SIG-M5 treated with dmso at 0.1 percent for 504 hours (cell line): ENCODE measurements at regions not wholly inside any gene's neighbourhood (a gene's known extent, or its start where the extent isn't known, plus 50 kb on each side); places are given as distances from the start of the nearest gene placed in this dataset.
"Not testable (repeated sequence)": the region's sequence is repeated elsewhere in the genome, so short reads cannot be mapped to it uniquely, and the experiment has no call there.

Experiments
- DNase-seq: peaks from one replicate; lab custom pipeline; 2025; ENCODE audit not compliant: unreplicated experiment; lab: John Stamatoyannopoulos, UW

DNA sequence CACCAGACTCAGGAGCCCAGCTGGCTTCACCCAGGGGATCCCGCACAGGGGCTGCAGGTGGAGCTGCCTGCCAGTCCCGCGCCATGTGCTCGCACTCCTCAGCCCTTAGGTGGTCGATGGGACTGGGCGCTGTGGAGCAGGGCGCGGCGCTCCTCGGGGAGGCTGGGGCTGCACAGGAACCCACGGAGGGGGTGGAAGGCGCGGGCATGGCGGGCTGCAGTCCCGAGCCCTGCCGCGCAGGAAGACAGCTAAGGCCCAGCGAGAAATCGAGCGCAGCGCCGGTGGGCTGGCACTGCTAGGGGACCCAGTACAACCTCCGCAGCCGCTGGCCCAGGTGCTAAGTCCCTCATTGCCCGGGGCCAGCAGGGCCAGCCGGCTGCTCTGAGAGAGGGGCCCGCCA is 202.9 kb downstream of the SPANXN4 start:
- DNase-seq = not testable (repeated sequence)

DNA sequence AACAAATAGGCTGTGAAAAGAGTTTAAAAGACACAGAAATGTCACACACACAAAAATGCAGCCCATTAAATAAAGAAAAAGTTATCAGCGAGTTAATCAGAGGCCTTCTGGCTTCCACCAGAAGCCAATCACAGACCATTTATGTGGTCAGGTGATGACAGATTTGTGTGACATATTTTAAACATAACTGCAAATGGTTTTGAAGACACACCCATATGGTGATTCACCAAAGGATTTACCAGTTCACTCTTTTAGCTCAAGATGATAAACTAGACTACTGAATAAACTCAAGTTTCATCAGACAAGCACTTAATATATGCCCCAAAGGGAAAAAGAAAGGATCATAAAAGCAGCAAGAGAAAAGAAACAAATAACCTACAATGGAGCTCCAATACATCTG is 181.2 kb downstream of the SPANXN4 start:
- DNase-seq = no peak

DNA sequence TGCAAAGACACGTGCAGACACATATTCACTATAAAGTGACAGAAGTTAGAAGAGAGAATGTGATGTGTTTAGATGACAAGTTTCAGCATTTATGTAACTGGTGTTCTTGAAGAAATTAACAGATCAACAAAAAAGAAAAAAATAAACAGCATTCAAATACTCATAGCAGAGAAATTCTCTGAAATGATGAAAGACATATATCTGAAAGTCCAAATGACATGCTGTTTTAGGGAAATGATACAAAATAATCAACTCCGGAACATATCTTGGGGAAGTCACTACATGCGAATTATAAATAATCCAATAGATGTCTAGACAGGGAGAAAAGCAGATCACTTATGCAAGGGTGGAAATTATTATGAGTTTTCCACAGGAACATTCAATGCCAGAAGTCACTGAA is 146.0 kb downstream of the SPANXN4 start:
- no peak for DNase-seq

DNA sequence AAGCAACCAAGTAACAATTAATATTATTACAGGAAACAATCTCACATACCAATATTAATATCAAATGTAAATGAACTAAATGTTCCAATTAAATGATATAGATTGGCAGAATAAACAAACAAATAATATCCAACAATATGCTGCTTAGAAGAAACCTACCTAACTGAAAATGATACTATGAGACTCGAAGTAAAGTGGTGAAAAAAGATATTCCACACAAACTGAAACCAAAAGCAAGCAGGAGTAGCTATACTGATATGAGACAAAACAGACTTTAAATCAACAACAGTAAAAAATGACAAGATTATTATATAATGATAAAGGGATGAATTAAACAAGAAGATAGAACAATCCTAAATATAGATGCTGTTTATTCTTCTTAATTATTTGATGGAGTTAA is 140.1 kb downstream of the SPANXN4 start:
- no peak for DNase-seq

DNA sequence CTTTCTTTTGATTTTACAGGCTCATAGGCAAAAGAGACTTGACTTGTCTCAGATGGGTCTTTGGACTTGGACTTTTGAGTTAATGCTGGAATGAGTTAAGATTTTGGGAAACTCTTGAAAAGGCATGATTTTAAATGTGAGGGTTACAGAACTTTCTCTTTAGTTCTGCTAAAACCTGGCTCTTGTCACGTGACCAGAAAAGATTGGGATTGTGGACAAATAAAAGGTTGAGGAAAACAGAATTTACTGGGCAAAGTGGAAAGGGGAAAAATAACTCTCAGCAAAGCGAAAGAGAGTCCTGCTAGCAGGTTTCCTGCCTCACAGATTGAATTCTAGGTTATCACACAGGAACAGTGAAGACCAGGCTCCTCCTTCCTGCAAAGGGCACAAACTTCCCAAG is 114.0 kb downstream of the SPANXN4 start:
- no peak for DNase-seq

DNA sequence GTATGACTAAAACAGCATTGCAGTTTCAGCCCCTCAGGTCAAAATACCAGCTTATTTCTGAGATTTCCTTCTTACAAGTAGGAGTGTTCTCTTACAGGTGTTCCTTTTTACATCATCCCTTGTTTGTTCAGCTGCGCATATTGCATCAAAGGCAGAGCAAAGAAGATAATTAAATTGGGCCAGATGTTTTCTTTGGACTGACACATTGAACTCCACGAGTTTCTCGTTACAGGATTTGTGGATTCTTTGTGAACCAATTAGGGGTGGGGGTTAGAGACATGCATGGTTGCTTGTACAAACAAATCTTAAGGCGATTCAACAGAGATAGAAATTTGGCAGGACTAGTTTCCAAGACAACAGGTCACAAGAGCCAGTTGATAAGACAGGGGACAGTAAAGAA is 95.7 kb downstream of the SPANXN4 start:
- DNase-seq = no peak

DNA sequence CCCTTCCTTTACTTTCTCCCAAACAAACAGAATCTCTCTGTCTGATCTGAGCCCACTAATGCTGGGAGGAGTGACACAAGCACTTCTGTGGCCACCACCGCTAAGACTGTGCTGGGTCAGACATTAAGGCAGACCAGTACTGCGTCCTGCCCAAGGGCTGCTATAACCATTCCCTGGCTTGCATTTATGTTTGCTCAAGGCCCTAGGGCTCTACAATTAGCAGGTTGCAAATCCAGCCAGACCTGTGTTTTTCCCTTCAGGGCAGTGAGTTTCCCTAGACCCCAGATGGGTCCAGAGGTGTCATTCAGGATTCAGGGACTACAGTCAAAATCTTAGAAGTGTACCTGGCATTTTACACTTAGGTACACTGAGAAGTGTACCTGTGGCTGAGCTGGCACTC is 89.7 kb downstream of the SPANXN4 start:
- no peak for DNase-seq

DNA sequence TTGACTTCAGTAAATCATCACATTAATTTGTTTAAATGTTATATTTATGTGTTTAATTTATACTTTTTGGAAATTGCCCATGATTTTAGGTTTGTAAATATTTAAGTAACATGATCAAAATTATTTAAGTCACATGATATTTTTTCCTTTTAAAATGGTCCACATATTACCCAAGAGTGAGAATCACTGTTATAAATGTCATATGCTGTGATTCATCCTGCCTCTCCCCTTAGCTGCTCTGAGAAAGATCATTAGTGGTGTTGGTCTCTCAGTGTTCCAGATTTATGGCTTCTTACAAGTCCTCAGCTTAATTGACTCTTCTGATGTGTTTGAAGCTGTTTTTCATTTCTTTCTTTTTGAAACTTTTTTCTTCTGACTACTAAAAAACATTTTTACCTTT is 70.1 kb downstream of the SPANXN4 start:
- DNase-seq = no peak

DNA sequence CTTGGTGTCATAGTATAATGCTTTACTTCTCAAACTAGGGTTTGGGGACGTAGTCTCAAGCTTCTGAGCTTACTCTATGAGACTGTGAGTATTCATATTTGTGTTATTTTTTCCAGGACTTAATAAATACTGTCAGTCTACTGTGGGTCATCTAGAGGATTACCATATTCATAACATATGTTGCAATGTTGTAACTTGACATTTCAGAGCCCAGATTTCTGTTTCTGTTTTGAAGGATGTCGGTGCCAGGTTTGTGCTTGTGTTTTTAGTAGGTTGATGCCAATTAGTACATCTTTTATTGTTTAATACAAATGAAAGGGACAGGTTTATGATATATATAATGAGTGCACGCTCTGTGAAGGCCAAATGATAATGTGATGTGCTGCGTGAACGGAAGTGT is 69.6 kb downstream of the SPANXN4 start:
- DNase-seq = no peak

DNA sequence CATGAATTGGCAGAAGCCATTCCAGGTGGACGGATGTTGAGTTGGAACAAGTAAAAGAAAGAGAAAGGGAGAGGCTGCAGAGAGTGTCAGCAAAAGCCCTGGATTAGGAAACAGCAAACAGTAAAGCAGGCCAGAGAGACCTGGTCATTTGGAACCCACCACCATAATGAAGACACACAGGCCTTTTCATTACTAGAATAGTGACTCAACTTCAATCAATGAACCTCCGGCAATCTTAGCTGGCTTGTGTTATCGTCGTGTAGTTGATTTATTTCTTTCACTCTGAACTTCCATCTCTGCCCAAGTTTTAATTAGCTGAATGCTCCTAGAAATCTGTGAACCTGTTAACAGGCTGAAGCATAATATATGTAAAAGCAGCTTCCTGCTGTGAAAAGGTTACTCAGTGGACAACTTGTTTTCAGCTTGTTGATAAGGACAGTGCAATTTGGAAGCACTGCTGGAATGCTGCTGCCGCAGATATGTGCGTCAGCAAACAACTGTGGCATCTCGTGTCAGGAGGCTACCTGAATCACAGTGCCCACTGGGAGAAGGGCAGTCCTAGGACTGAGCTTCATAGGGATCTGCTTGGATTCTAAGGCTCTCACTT is 68.8 kb downstream of the SPANXN4 start:
- no peak for DNase-seq
